ENCODE measurements at regions not wholly inside any gene's neighbourhood (a gene's known extent, or its start where the extent isn't known, plus 50 kb on each side); places are given as distances from the start of the nearest gene placed in this dataset.
A peak's percentile ranks its signal among the peaks of the same experiment; 100 is the strongest.

- DNase-seq, result no peak
These were observed 239.7 kb upstream of the RGS6 start for GRCh38 chr14:71692496-71692895.

- no peak for DNase-seq
These were observed 238.8 kb upstream of the RGS6 start for GRCh38 chr14:71693381-71693780.

- no peak for DNase-seq
These were observed 237.4 kb upstream of the RGS6 start for GRCh38 chr14:71694591-71695530.

- DNase-seq, result no peak
These were observed 236.4 kb upstream of the RGS6 start for GRCh38 chr14:71695611-71696350.

- no peak for DNase-seq
These were observed 234.2 kb upstream of the RGS6 start for GRCh38 chr14:71698027-71698426.

- no peak for DNase-seq
These were observed 233.6 kb upstream of the RGS6 start for GRCh38 chr14:71698673-71699072.

- DNase-seq, result no peak
These were observed 230.2 kb upstream of the RGS6 start for GRCh38 chr14:71701990-71702389.

GRCh38 chr14:71702786-71703185 is 229.4 kb upstream of the RGS6 start:
- no peak for DNase-seq

GRCh38 chr14:71703477-71703876 is 228.8 kb upstream of the RGS6 start:
- no peak for DNase-seq

- DNase-seq, result no peak
These were observed 228.0 kb upstream of the RGS6 start for GRCh38 chr14:71704210-71704609.

GRCh38 chr14:71705460-71705859 is 226.8 kb upstream of the RGS6 start:
- no peak for DNase-seq

- no peak for DNase-seq
These were observed 223.2 kb upstream of the RGS6 start for GRCh38 chr14:71709076-71709475.

- DNase-seq, result no peak
These were observed 222.2 kb upstream of the RGS6 start for GRCh38 chr14:71709987-71710386.

GRCh38 chr14:71711125-71711524 is 221.1 kb upstream of the RGS6 start:
- peak; percentile 19 for DNase-seq

GRCh38 chr14:71711619-71712018 is 220.6 kb upstream of the RGS6 start:
- peak; percentile 75 for DNase-seq

- DNase-seq, result no peak
These were observed 219.8 kb upstream of the RGS6 start for GRCh38 chr14:71712478-71712877.

- no peak for DNase-seq
These were observed 219.2 kb upstream of the RGS6 start for GRCh38 chr14:71713016-71713415.

- DNase-seq, result no peak
These were observed 218.8 kb upstream of the RGS6 start for GRCh38 chr14:71713451-71713850.

- DNase-seq, result peak; percentile 49
These were observed 218.0 kb upstream of the RGS6 start for GRCh38 chr14:71714225-71714624.

- no peak for DNase-seq
These were observed 216.0 kb upstream of the RGS6 start for GRCh38 chr14:71716041-71716772.

- DNase-seq, result peak; percentile 20
These were observed 211.1 kb upstream of the RGS6 start for GRCh38 chr14:71720978-71721624.

GRCh38 chr14:71721791-71722190 is 210.4 kb upstream of the RGS6 start:
- DNase-seq, result no peak

- DNase-seq, result no peak
These were observed 209.3 kb upstream of the RGS6 start for GRCh38 chr14:71722885-71723284.

Measured in kidney glomerular epithelial cell (primary cell).